Esophagus mucosa (tissue), 1 donor: ENCODE measurements at regions not wholly inside any gene's neighbourhood (a gene's known extent, or its start where the extent isn't known, plus 50 kb on each side); places are given as distances from the start of the nearest gene placed in this dataset.

Source experiments
- ATAC-seq: fragments of 200-7000 bp; cut with Tn5 transposase; one replicate; pipeline ENCODE4 v1.9.1; 2020
- donor health status: DM: yes; HTN: yes; CAD: no.

- ATAC-seq = peak; percentile 82
Observed at GRCh38 chr6:54440549-54440948, 132.3 kb downstream of the TINAG start.

- ATAC-seq = no peak
Observed at GRCh38 chr6:54441020-54441419, 132.8 kb downstream of the TINAG start.

GRCh38 chr6:54441687-54442248 lies 133.5 kb downstream of the TINAG start:
- no peak for ATAC-seq

- ATAC-seq = no peak
Observed at GRCh38 chr6:54445207-54445606, 137.0 kb downstream of the TINAG start.

- ATAC-seq = no peak
Observed at GRCh38 chr6:54448617-54449016, 140.4 kb downstream of the TINAG start.

GRCh38 chr6:54451516-54451915 lies 143.3 kb downstream of the TINAG start:
- ATAC-seq = no peak

GRCh38 chr6:54463354-54464024 lies 155.2 kb downstream of the TINAG start:
- ATAC-seq = no peak

GRCh38 chr6:54465649-54466300 lies 157.5 kb downstream of the TINAG start:
- ATAC-seq = no peak

- ATAC-seq = no peak
Observed at GRCh38 chr6:54467384-54467783, 159.1 kb downstream of the TINAG start.

- ATAC-seq = peak; percentile 64
Observed at GRCh38 chr6:54473328-54473727, 165.1 kb downstream of the TINAG start.

- no peak for ATAC-seq
Observed at GRCh38 chr6:54474898-54475297, 166.7 kb downstream of the TINAG start.

- no peak for ATAC-seq
Observed at GRCh38 chr6:54481091-54481490, 172.8 kb downstream of the TINAG start.

GRCh38 chr6:54491431-54491830 lies 183.2 kb downstream of the TINAG start:
- peak; percentile 98 for ATAC-seq

- ATAC-seq = peak; percentile 33
Observed at GRCh38 chr6:54493138-54493537, 184.9 kb downstream of the TINAG start.

GRCh38 chr6:54503144-54503543 lies 194.9 kb downstream of the TINAG start:
- ATAC-seq = no peak

- no peak for ATAC-seq
Observed at GRCh38 chr6:54515013-54515412, 206.8 kb downstream of the TINAG start.

- no peak for ATAC-seq
Observed at GRCh38 chr6:54515713-54516112, 207.5 kb downstream of the TINAG start.

GRCh38 chr6:54516321-54516720 lies 208.1 kb downstream of the TINAG start:
- no peak for ATAC-seq

- ATAC-seq = no peak
Observed at GRCh38 chr6:54519161-54519560, 210.9 kb downstream of the TINAG start.

GRCh38 chr6:54525731-54526130 lies 217.5 kb downstream of the TINAG start:
- no peak for ATAC-seq

- no peak for ATAC-seq
Observed at GRCh38 chr6:54533567-54533966, 225.3 kb downstream of the TINAG start.

- ATAC-seq = no peak
Observed at GRCh38 chr6:54535568-54535967, 227.3 kb downstream of the TINAG start.

GRCh38 chr6:54541541-54541940 lies 233.3 kb downstream of the TINAG start:
- no peak for ATAC-seq

- ATAC-seq = no peak
Observed at GRCh38 chr6:54559136-54559535, 250.9 kb downstream of the TINAG start.
